HG02623 (cell line): ENCODE measurements at regions not wholly inside any gene's neighbourhood (a gene's known extent, or its start where the extent isn't known, plus 50 kb on each side); places are given as distances from the start of the nearest gene placed in this dataset.
"Not testable (repeated sequence)": the region's sequence is repeated elsewhere in the genome, so short reads cannot be mapped to it uniquely, and the experiment has no call there.

ENCODE experiments used
- ATAC-seq: cut with Tn5 transposase; IDR thresholded peaks from one replicate; pipeline ENCODE4 v1.9.1; 2021; ENCODE audit warnings: moderate library complexity; ENCODE audit not compliant: unreplicated experiment

- no peak for ATAC-seq
Measured at GRCh38 chr13:111064661-111065060, 50.4 kb upstream of the ARHGEF7 start.

GRCh38 chr13:111062966-111063365 lies 52.1 kb upstream of the ARHGEF7 start:
- ATAC-seq: no peak

- no peak for ATAC-seq
Measured at GRCh38 chr13:111062305-111062704, 52.8 kb upstream of the ARHGEF7 start.

- ATAC-seq: no peak
Measured at GRCh38 chr13:111061358-111062045, 53.6 kb upstream of the ARHGEF7 start.

GRCh38 chr13:111060237-111060919 lies 54.7 kb upstream of the ARHGEF7 start:
- no peak for ATAC-seq

GRCh38 chr13:111058796-111059506 lies 56.2 kb upstream of the ARHGEF7 start:
- no peak for ATAC-seq

GRCh38 chr13:111058339-111058738 lies 56.8 kb upstream of the ARHGEF7 start:
- not testable (repeated sequence) for ATAC-seq

GRCh38 chr13:111051726-111052232 lies 63.3 kb upstream of the ARHGEF7 start:
- ATAC-seq: not testable (repeated sequence)

- ATAC-seq: no peak
Measured at GRCh38 chr13:111051041-111051725, 63.9 kb upstream of the ARHGEF7 start.

- no peak for ATAC-seq
Measured at GRCh38 chr13:111050539-111050879, 64.6 kb upstream of the ARHGEF7 start.

- no peak for ATAC-seq
Measured at GRCh38 chr13:111049791-111050538, 65.1 kb upstream of the ARHGEF7 start.

- no peak for ATAC-seq
Measured at GRCh38 chr13:111048387-111048786, 66.7 kb upstream of the ARHGEF7 start.

GRCh38 chr13:111047326-111047725 lies 67.8 kb upstream of the ARHGEF7 start:
- no peak for ATAC-seq

- peak; percentile 68 for ATAC-seq
Measured at GRCh38 chr13:111046590-111047141, 68.4 kb upstream of the ARHGEF7 start.

GRCh38 chr13:111045170-111045569 lies 69.9 kb upstream of the ARHGEF7 start:
- no peak for ATAC-seq

- no peak for ATAC-seq
Measured at GRCh38 chr13:111044087-111044830, 70.9 kb upstream of the ARHGEF7 start.

GRCh38 chr13:111043575-111043982 lies 71.5 kb upstream of the ARHGEF7 start:
- ATAC-seq: no peak

GRCh38 chr13:111042661-111043226 lies 72.4 kb upstream of the ARHGEF7 start:
- ATAC-seq: no peak

- no peak for ATAC-seq
Measured at GRCh38 chr13:111040830-111041229, 74.3 kb upstream of the ARHGEF7 start.
